ENCODE measurements at regions not wholly inside any gene's neighbourhood (a gene's known extent, or its start where the extent isn't known, plus 50 kb on each side); places are given as distances from the start of the nearest gene placed in this dataset.
"Not testable (repeated sequence)": the region's sequence is repeated elsewhere in the genome, so short reads cannot be mapped to it uniquely, and the experiment has no call there.

- no peak for DNase-seq (ENCODE audit: low read depth in 3 of 3)
These were observed 306.1 kb upstream of the DDI1 start for GRCh38 chr11:103730131-103730940.

- DNase-seq (ENCODE audit: low read depth in 3 of 3), result no peak
These were observed 304.8 kb upstream of the DDI1 start for GRCh38 chr11:103731670-103732069.

- DNase-seq (ENCODE audit: low read depth in 3 of 3), result no peak
These were observed 302.6 kb upstream of the DDI1 start for GRCh38 chr11:103733889-103734288.

- no peak for DNase-seq (ENCODE audit: low read depth in 3 of 3)
These were observed 300.9 kb upstream of the DDI1 start for GRCh38 chr11:103735497-103736032.

GRCh38 chr11:103736315-103737036, 300.0 kb upstream of the DDI1 start:
- DNase-seq (ENCODE audit: low read depth in 3 of 3), result no peak

GRCh38 chr11:103737037-103737622, 299.3 kb upstream of the DDI1 start:
- no peak for DNase-seq (ENCODE audit: low read depth in 3 of 3)

- no peak for DNase-seq (ENCODE audit: low read depth in 3 of 3)
These were observed 298.7 kb upstream of the DDI1 start for GRCh38 chr11:103737747-103738146.

GRCh38 chr11:103739074-103739796, 297.2 kb upstream of the DDI1 start:
- DNase-seq (ENCODE audit: low read depth in 3 of 3), result not testable (repeated sequence)

- no peak for DNase-seq (ENCODE audit: low read depth in 3 of 3)
These were observed 291.8 kb upstream of the DDI1 start for GRCh38 chr11:103744496-103745153.

- no peak for DNase-seq (ENCODE audit: low read depth in 3 of 3)
These were observed 287.3 kb upstream of the DDI1 start for GRCh38 chr11:103749158-103749557.

GRCh38 chr11:103768816-103769215, 267.6 kb upstream of the DDI1 start:
- no peak for DNase-seq (ENCODE audit: low read depth in 3 of 3)

GRCh38 chr11:103773059-103773458, 263.4 kb upstream of the DDI1 start:
- DNase-seq (ENCODE audit: low read depth in 3 of 3), result no peak

- no peak for DNase-seq (ENCODE audit: low read depth in 3 of 3)
These were observed 262.9 kb upstream of the DDI1 start for GRCh38 chr11:103773537-103773936.

- DNase-seq (ENCODE audit: low read depth in 3 of 3), result no peak
These were observed 257.4 kb upstream of the DDI1 start for GRCh38 chr11:103779054-103779453.

GRCh38 chr11:103789952-103790351, 246.5 kb upstream of the DDI1 start:
- DNase-seq (ENCODE audit: low read depth in 3 of 3), result no peak

- no peak for DNase-seq (ENCODE audit: low read depth in 3 of 3)
These were observed 243.4 kb upstream of the DDI1 start for GRCh38 chr11:103792981-103793468.

- DNase-seq (ENCODE audit: low read depth in 3 of 3), result no peak
These were observed 242.2 kb upstream of the DDI1 start for GRCh38 chr11:103794262-103794661.

GRCh38 chr11:103798026-103798425, 238.4 kb upstream of the DDI1 start:
- no peak for DNase-seq (ENCODE audit: low read depth in 3 of 3)

GRCh38 chr11:103798446-103798845, 238.0 kb upstream of the DDI1 start:
- no peak for DNase-seq (ENCODE audit: low read depth in 3 of 3)

- DNase-seq (ENCODE audit: low read depth in 3 of 3), result no peak
These were observed 235.9 kb upstream of the DDI1 start for GRCh38 chr11:103800406-103801114.

Data from stimulated activated CD4-positive, alpha-beta T cell treated with anti-CD3 and anti-CD28 coated beads, TNF-alpha, amount 100 ng/mL, for 48 hours (primary cell).